ENCODE measurements at regions not wholly inside any gene's neighbourhood (a gene's known extent, or its start where the extent isn't known, plus 50 kb on each side); places are given as distances from the start of the nearest gene placed in this dataset.

DNA sequence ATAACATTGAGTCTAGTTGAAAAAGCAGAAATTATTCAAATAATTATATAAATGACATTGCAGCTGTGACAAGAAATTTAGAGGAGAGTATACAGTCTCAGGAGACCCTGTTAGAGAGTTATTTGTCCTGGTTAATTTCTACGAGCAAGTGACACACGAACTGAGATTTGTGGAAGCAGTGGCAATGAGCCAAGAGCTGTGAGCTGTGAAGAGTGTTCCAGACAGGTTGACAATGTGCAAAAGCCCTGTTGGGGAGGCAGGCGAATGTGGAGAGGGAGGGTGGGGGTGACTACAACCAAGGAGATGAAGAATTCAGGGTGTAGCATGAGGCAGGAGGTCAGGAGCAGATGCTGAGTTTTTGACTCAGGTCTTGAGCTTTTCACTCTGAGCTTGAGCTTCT lies 620.2 kb upstream of the TENM4 start:
- in situ Hi-C loops (cut with MboI) (no loop called here), intact Hi-C loops (cut with micrococcal nuclease; ENCODE audit: unreplicated experiment) (no loop called here)
- no TSS peak for BruUV-seq (replicated peaks)
- Histone ChIP-seq H3K4me1 (ENCODE audit: control insufficient read depth, insufficient read depth, low read length) (no peaks in the 10 kb centered on the region), H3K4me2 (ENCODE audit: control insufficient read depth, insufficient read depth) (no peak overlapping the region), H3K27me3 (replicated peaks in 1 of 2; ENCODE audit: control insufficient read depth in 2 of 2, insufficient read depth in 2 of 2, low read length in 1 of 2) (no peaks in the 10 kb centered on the region), H3K36me3 (ENCODE audit: control insufficient read depth in 2 of 2, insufficient read depth in 2 of 2, low read length in 1 of 2) (no peaks in the 10 kb centered on the region), H4K20me1 (ENCODE audit: control insufficient read depth, insufficient read depth) (no peaks in the 10 kb centered on the region), H3K4me3 (no peak overlapping the region), H3K9ac (ENCODE audit: control insufficient read depth, insufficient read depth, low read length) (no peak overlapping the region), H3K9me3 (replicated peaks; ENCODE audit: control insufficient read depth, insufficient read depth, low read length) (no peaks in the 10 kb centered on the region), H2AFZ (ENCODE audit: control insufficient read depth, low read depth, low read length) (no peak overlapping the region), H3K27ac (ENCODE audit: control insufficient read depth, insufficient read depth) (no peak overlapping the region), H3K79me2 (ENCODE audit: control insufficient read depth, insufficient read depth, low read length) (no peaks in the 10 kb centered on the region)
- ChIA-PET POLR2A (no interaction called here), RAD21 (ENCODE audit: unreplicated experiment) (no interaction called here), CTCF (no interaction called here), SMC1A (ENCODE audit: uncharacterized antibody, unreplicated experiment) (no interaction called here)
- ATAC-seq, result no peak
- no peak for FAIRE-seq
- TF ChIP-seq MXI1 (IDR thresholded peaks at IDR 0.05; ENCODE audit: low read depth, low read length) (no peak), RBBP5 (conservative IDR thresholded peaks at IDR 0.05) (no peak), STAT1 (conservative IDR thresholded peaks at IDR 0.05) (no peak), LARP7 (IDR thresholded peaks at IDR 0.05) (no peak), FOS (IDR thresholded peaks at IDR 0.05; ENCODE audit: borderline replicate concordance, extremely low read depth, insufficient read length) (no peak), YBX1 (IDR thresholded peaks at IDR 0.05) (no peak), SUPT20H (IDR thresholded peaks at IDR 0.05; ENCODE audit: borderline replicate concordance, control insufficient read depth, low read depth, low read length) (no peak), MEF2B (IDR thresholded peaks at IDR 0.05; ENCODE audit: partially characterized antibody, poor library complexity, severe bottlenecking) (no peak), SMAD5 (IDR thresholded peaks at IDR 0.05; ENCODE audit: low read depth) (no peak), ASH2L (IDR thresholded peaks at IDR 0.05; ENCODE audit: borderline replicate concordance, low read depth) (no peak), IRF3 (IDR thresholded peaks at IDR 0.05) (no peak), CBX3 (IDR thresholded peaks at IDR 0.05; ENCODE audit: borderline replicate concordance, low read depth) (no peak), TARDBP (IDR thresholded peaks at IDR 0.05; ENCODE audit: borderline replicate concordance) (no peak)
- TF ChIP-seq, protein P1, sequence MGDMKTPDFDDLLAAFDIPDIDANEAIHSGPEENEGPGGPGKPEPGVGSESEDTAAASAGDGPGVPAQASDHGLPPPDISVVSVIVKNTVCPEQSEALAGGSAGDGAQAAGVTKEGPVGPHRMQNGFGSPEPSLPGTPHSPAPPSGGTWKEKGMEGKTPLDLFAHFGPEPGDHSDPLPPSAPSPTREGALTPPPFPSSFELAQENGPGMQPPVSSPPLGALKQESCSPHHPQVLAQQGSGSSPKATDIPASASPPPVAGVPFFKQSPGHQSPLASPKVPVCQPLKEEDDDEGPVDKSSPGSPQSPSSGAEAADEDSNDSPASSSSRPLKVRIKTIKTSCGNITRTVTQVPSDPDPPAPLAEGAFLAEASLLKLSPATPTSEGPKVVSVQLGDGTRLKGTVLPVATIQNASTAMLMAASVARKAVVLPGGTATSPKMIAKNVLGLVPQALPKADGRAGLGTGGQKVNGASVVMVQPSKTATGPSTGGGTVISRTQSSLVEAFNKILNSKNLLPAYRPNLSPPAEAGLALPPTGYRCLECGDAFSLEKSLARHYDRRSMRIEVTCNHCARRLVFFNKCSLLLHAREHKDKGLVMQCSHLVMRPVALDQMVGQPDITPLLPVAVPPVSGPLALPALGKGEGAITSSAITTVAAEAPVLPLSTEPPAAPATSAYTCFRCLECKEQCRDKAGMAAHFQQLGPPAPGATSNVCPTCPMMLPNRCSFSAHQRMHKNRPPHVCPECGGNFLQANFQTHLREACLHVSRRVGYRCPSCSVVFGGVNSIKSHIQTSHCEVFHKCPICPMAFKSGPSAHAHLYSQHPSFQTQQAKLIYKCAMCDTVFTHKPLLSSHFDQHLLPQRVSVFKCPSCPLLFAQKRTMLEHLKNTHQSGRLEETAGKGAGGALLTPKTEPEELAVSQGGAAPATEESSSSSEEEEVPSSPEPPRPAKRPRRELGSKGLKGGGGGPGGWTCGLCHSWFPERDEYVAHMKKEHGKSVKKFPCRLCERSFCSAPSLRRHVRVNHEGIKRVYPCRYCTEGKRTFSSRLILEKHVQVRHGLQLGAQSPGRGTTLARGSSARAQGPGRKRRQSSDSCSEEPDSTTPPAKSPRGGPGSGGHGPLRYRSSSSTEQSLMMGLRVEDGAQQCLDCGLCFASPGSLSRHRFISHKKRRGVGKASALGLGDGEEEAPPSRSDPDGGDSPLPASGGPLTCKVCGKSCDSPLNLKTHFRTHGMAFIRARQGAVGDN (IDR thresholded peaks at IDR 0.05), result no peak
- no peak for DNase-seq (ENCODE audit: low read depth, low spot score)
- 0% methylated on average over 3 of the region's 3 CpGs for WGBS (ENCODE audit: insufficient coverage, insufficient replicate concordance, low lambda C conversion rate, missing lambda C conversion rate)
